Vagina (tissue), 2 donors: ENCODE measurements at regions not wholly inside any gene's neighbourhood (a gene's known extent, or its start where the extent isn't known, plus 50 kb on each side); places are given as distances from the start of the nearest gene placed in this dataset.

ENCODE experiments used
- POLR2A ChIP-seq, 2 donors: fragments of 450-650 bp; IDR thresholded peaks; one replicate each; pipeline ENCODE4 v1.6.1; 2017; ENCODE audit warnings: antibody characterized with exemption in 2 of 2, mild to moderate bottlenecking in 2 of 2, moderate library complexity in 2 of 2
- TF ChIP-seq, protein P1 (sequence below), 3 experiments: fragments of 450-650 bp in 2 of 3; fragments of 200-600 bp in 1 of 3; sonication (generic) in 1 of 3; IDR thresholded peaks; one replicate each; pipeline ENCODE4 v1.5.1; 2017 to 2019; ENCODE audit warnings: antibody characterized with exemption in 3 of 3, mild to moderate bottlenecking in 2 of 3, moderate library complexity in 2 of 3

- no peak for TF ChIP-seq POLR2A (IDR thresholded peaks at IDR 0.05)
- TF ChIP-seq, protein P1, sequence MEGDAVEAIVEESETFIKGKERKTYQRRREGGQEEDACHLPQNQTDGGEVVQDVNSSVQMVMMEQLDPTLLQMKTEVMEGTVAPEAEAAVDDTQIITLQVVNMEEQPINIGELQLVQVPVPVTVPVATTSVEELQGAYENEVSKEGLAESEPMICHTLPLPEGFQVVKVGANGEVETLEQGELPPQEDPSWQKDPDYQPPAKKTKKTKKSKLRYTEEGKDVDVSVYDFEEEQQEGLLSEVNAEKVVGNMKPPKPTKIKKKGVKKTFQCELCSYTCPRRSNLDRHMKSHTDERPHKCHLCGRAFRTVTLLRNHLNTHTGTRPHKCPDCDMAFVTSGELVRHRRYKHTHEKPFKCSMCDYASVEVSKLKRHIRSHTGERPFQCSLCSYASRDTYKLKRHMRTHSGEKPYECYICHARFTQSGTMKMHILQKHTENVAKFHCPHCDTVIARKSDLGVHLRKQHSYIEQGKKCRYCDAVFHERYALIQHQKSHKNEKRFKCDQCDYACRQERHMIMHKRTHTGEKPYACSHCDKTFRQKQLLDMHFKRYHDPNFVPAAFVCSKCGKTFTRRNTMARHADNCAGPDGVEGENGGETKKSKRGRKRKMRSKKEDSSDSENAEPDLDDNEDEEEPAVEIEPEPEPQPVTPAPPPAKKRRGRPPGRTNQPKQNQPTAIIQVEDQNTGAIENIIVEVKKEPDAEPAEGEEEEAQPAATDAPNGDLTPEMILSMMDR (IDR thresholded peaks at IDR 0.05), result no peak
Measured at GRCh38 chr20:40835321-40835720, 146.3 kb upstream of the MAFB start.
